HTR-8/SVneo (cell line): ENCODE measurements at regions not wholly inside any gene's neighbourhood (a gene's known extent, or its start where the extent isn't known, plus 50 kb on each side); places are given as distances from the start of the nearest gene placed in this dataset.
A peak's percentile ranks its signal among the peaks of the same experiment; 100 is the strongest.

Experiments
- DNase-seq: peaks from one replicate; pipeline ENCODE4 v3.0.0; 2011; ENCODE audit warnings: low spot score, mixed read lengths; ENCODE audit not compliant: insufficient read length
- FAIRE-seq: peaks from 2 replicates; lab custom pipeline; 2011; peaks lifted over from hg19 to GRCh38; lab: Jason Lieb, UNC

DNA sequence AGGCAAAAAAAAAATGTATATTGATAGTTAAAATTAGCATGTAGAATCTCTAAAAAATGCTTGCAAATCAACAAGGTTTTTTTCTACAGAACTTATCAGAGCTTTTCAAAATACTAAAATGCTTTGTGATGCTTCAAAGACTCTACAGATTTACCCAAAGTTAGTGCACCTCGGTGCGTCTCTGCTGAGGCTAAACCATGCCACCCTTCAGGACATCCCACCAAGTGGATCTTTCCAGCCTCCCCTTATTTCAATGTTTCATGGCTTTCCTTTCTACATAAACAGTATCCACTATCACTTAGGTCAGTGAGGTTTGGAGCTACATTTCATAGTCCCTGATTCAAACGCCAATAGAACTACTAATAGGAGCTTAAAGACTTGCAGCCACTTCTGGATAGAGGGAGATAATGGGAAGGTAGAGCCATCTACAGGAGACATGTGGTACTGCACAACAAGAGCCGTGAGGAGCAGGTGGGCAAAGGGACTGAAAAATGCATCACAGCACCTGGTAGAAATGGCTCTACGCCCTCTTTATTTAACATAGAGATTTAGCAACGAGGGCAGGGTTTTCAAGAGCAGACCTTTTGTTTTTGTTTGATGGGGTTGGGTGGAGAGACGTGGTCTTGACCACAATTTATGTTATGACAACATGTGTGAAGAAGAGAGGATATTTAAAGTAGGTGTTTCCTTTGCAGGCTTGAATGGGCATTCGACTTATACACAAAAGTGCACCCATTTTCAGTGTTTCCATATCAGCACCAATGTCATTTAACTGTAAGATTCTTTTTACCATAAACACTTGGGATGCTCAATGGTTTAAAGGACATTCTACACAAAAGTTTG is 56.1 kb upstream of the SLC35G4 start:
- no peak for FAIRE-seq

DNA sequence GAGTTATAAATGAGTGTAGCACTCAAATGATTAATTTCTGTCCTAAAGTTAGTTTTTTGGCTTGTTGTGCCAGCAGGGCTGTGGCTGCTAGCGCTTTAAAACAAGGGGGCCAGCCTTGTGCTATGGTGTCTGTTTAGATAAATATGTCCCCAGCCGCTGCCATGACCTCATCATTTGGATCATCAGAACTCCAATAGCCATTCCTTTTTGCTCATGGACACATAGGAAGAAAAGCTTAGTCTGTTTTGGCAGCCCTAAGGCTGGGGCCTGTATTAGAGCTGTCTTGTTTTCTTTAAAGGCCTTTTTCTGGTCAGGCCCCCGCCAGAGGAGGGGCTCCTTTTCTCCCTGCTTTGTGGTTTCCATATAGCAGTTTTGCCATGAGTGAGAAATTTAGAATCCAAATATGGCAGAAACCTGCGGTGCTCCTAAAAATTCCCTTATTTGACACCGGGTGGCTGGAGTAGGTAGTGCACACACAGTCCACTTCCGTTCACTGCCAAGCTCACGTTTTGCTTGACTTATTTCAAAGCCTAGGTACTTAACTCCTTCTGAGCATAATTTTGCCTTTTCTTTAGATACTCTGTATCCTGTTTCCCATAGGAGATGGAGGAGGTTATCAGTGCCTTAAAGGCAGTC is 60.4 kb upstream of the SLC35G4 start:
- FAIRE-seq (no peak), DNase-seq (no peak)

More for the DNA sequence above, 56.1 kb upstream of the SLC35G4 start:
- peak; percentile 69 for DNase-seq

DNA sequence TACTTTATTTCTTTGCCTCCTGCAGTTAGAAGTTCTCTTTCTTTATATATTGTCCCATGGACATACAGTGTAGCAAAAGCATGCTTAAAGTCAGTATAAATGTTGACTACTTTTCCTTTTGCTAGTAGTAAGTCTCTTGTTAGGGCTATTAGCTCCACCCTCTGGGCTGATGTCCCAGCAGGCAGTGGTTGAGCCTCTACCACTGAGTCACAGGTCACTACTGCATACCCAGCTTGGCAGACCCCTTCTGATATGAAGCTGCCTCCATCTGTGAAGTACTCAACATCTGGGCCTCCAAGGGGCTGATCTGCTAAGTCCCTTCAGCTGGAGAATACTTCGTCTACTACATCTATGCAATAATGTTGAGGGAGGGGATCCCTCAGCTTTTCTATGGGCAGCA is 61.0 kb upstream of the SLC35G4 start:
- no peak for FAIRE-seq
- DNase-seq: no peak

DNA sequence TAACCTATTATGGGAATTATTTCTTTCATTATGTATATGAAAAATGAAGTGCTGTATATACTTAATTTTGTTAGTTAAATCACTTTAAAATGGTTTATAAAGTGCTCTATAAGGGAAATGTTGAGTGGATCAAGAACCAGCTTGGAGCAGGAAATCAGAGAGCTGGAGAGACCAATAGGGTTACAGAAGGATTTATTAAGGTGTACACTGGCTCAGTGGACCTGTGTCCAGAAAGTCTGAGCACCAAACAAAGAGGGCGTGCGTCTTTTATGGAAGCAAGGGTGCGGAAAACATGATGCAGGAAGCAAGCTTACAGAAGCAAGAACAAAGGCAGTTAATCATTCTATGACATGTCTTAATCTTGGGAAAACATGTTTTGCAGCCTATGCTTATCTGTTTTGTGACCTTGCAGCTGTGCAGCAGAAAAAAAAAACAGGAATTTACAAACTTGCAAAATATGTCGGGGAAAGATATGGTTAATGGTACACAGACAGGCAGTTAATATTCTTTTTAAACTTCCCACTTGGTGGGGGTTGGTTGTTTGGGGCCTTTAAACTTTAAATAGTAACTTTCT is 65.2 kb upstream of the SLC35G4 start:
- DNase-seq (no peak), FAIRE-seq (no peak)

DNA sequence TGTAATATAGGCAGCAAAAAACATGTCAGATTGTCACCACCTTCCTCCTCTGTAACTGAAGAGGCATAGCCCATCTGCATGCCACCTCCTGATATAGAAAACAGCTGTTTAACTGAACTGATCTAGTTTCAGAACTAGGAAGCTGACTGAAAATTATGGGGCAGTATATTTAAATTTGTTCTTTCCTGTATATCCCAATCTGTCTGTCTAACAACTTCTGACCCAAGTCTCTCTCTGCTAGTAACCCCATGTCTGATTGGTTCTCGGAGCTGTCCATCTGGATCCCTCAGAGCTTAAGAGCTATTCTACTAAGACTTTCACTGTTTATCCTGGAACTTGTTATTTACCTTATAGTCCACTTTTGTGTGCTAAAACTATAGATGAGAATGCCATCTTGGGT is 68.2 kb upstream of the SLC35G4 start:
- DNase-seq (no peak), FAIRE-seq (no peak)

DNA sequence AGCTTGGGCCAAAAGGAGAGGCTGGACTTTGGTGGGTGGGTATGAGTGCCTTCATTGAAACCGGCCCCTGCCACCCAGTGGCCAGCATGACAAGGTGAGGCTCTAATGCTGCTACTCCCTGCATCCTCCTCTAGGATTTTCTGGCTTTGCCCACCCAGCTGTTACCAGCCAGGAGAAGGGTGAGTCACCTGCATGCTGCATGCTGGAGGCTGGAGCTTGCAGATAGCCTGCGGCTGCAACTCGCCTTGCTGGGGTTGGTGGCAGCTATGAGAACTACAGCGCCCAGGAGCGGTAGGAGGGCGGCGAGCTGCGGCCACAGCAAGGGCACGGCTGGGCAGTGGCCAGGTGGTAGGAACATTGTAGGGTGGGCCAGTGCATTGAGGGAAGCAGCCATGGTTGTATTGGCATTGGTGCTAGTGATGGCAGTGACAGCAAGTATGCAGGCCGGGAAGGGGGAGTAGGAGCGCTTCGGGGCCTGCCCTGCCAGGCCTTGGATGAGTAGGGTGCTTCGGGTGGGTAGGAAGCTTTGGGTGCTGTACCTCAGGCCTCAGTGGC is 75.4 kb upstream of the SLC35G4 start:
- no peak for FAIRE-seq
- DNase-seq: no peak

DNA sequence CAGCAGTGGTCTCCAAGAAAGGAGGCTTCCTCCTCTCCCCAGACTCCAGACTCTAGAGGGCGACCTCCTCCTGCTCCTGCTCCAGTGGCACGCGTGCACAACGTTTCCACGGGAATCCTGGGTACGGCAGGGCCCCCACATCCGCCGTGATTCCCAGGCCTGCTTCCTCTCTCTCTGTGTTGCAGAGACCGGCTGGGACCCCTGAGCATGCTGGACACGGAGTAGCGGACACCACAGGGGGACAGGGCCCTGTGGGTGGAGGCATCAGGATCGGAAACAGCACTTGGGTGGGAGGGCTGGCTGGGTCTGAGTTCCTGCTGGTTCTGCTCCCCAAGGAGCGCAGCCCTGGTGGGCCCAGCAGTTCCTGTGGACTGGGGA is 75.9 kb upstream of the SLC35G4 start:
- DNase-seq: no peak
- FAIRE-seq: no peak

DNA sequence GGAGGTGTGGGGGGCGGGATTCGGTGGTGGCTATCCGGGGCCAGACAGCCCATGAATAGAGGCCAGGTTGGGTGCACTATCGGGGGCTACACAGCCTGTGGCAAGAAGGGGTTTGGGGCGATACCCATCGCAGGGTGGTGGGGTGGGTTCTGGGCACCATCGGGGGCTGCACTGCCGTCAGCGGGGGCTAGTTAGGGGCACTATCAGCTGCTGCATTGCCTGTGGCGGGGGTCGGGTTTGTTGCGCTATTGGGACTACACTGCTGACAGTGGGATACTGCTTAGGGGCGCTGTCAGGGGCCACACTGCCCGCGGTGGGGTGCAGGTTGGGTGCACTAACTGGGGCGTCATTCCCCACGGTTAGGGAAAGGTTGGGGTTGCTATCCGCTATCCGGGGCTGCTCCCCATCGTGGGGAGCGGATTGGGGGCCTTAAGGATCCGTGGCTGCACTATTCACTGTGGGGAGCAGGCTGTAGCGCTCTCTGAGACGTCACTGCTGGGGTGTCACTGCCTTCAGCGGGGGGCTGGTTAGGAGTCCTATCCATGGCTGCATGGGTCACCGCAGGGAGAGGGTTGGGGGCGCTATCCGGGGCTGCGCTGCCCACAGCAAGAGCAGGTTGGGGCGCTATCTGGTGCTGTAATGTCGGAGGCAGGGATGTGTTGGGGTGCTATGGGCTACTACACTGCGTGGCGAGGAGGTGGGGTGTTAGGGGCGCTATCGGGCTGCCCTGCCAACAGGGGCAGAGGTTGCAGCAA is 76.5 kb upstream of the SLC35G4 start:
- DNase-seq (no peak), FAIRE-seq (no peak)

DNA sequence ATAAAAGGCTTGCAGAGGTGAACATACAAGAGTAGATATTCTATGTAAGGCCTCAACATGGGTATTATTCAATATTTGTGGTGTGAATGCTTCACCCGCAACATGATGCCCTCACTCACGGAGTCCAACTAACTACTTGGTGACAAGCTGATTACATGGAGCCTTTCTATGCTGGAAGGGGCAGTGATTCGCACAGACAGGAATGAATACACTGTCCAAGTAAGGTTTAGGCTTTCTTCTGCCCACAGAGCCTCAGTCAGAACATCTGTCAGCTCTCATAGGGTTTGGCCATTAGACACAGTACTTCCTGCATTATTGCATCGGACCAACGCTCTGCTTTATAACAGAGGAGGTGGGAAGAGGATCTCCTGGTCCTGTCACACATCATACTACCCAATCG is 80.3 kb upstream of the SLC35G4 start:
- FAIRE-seq: no peak
- DNase-seq: no peak

DNA sequence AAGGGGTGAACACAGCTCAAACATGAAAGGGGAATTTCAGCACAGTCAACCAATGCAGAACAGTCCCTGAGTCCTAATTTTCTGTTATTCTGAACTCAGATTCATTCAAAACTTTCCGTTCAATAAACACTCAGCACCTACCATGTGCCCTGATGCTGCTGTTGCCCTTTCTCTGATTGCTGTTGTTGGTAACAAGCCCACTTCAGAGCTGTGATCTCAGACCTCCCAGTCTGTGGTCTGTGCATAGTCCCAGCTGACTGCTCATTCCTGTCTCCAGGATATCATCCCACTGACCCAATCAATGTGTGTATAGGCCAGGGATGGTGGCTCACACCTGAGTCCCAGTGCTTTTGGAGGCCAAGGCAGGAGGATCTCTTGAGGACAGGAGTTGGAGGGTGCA is 82.7 kb upstream of the SLC35G4 start:
- FAIRE-seq: no peak
- DNase-seq: no peak

DNA sequence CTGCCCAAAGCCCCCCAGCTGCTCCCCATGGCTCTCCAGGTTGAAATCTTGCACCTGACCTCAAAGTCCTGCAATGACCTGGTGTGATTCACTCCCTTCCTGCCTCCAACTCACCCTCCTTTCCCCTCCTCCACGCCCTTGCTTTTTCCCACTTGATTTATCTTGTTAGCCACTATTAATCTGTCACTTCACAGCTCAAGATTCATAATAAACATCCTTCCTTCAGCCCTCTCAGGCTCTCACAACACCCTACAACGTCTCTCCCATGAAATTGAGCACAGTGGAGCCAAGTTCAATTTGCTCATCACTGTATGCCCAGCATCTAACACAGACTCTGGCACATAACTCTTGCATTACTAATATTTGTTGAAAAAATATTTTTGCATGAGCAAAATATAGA is 85.6 kb upstream of the SLC35G4 start:
- DNase-seq (no peak), FAIRE-seq (no peak)

DNA sequence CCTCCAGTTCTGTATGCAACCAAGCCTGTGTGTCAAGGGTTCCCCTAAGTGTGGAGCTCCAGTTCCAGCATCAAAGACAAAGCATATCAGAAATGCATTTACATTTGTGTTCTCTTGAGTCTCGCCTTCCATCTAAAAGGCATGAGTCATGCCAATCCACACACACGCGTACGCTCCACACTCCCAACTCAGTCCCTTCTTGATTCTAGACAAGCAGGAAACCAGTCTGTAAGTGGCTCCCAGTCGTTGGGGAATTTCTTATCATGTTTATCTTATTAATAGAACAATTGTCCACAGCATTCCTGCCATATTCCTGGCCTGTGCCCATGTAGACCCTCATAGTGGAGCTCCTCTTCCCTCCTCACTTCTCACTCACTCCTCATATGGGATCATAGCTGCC is 86.4 kb upstream of the SLC35G4 start:
- no peak for DNase-seq
- FAIRE-seq: no peak

DNA sequence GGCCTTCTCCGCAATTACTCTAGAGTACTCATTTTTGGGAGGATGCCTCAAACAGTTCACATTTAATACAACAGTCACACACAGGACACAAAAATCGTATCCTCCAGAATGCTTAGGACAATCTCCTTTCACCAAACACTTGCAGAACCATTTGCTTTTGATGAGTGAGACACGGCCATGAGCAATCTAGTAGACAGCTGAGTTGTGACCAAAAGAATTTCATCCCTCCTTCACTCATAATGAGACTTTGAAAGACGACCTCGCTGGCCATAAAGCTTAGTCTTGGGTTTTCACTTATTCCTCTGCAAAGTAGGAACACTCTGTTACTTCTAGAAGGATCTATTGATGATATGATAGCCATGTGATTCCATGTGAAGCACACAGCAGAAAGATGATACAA is 87.5 kb upstream of the SLC35G4 start:
- no peak for FAIRE-seq
- DNase-seq: no peak

DNA sequence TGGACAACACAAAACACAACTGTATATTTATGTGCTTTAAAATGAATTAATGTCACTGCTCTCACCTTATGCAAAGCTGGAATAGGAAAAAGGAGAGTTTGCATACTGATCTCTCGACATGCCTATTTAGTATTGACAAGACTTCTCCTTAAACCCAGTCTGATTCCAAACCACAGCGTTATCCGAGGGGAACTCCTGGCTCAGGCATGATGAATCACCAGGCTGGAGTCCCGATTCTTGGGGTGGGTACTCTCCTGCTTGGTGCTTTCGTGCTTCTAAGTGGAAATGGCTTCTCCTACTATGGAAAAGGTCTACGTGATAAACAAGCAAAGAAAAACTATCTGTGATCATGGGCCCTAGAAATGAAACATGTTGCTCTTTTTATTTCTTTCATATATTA is 88.9 kb upstream of the SLC35G4 start:
- FAIRE-seq (no peak), DNase-seq (no peak)

DNA sequence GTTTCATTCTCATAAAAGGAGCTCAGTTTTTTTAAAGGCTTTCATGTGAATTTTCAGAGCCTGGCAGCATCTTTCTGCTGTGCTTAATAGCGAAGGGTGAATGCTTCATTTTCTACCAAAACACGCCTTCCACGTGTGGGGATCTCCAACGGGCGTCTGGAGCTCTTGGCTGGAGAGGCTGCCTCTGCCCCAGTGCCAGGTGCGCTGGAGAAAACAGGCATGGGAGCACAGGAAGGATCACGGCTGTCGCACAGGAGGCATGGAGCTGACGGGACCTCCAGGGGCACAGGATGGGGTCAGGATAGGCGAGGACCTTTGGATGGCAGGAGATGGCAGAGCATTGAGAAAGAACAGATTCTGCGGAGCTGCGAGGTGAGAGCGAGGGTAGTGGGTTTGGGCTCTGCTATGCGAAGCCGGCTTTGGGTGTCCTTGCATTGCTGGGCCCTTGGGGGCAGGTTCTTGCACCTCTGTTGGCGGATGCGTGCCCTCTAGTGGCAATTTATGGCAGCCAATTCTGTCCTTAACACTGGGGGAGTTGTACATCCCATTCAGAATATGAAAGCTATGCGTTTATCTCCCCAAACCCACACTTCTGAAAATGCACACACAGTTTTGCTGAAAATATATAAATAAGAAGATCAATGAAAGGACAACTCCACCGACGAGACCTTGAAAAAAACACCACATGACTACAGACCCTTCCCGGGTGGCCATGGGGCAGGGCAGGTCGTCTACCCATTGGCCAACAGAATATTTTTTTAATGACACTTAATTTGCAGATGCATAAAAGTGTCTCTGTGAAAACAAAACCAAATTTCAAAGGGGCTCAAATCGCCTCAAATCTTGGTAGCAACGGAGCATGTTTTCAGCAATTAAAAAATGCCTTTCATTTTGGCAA is 90.4 kb upstream of the SLC35G4 start:
- DNase-seq (peak; percentile 36), FAIRE-seq (no peak)

DNA sequence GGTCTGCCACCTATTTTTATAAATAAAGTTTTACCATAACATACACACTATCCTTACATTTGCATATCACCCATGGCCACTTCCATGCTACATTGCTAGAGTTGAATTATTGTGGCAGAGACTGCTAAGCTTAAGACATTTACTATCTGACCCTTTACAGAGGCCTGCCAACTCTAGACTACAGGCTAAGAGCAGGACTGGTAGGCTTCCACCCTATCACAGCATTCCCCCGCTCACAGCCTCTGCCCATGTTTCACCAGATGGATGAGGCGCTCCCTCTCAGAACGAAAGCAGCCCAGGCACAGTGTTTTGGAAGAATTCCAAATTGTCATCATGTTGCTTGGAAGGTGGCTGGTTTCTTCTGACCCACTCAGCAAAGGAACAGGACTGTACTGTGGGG is 91.7 kb upstream of the SLC35G4 start:
- no peak for FAIRE-seq
- DNase-seq: no peak

DNA sequence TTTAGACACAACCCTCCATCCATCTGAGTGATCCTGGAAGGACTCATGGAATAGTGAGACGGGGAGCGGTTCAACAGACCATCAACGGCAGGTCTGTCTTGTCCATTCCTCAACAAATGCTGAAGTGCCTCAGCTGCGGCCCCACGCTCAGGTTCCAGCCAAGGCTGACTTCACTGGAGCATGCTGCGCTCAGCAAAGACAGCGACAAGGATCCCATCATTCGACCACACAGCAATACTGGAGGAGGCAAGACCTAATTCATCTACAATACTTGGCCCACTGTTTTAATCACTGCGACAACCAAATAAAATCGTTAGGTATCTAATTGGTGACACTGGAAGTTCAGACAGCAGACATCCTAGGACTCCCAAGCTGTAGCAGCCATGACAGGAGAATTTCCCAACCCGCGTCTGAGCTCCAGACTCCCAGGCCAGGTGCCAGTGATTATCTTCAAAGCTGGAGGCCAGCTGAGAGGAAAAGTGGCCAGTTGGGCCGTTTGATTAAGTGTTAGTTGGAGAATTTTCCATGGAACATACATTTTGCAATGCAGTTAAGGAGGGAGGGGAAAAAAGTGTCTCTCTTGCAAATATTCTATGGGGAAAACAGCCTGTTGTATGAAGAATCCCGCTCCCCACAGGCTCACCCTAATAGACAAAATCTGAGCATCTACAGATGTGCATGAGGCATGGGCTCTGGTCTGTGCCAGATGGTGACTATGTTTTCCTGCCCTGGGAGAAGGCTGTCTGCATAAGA is 92.5 kb upstream of the SLC35G4 start:
- no peak for DNase-seq
- no peak for FAIRE-seq

DNA sequence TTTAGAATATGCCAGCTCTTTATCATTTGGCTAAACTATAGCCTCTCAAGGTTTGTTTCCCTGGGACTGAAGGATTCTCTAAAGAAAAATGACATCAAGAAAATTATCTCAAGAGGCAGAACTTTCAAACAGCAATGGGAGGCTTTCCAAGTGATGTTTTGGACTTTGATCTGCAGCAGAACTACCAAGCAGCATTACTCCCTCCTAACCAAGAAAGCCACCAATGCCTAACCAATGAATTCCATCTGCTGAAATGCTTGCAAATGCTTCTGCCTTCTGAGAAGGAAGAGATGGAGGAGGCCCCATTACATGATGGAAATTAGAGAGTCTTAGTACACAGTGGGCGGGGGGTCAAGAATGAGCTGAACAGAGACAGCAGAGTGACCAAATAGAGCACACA is 95.1 kb upstream of the SLC35G4 start:
- no peak for DNase-seq
- no peak for FAIRE-seq
